Hepatocyte (in vitro differentiated cells): ENCODE measurements at regions not wholly inside any gene's neighbourhood (a gene's known extent, or its start where the extent isn't known, plus 50 kb on each side); places are given as distances from the start of the nearest gene placed in this dataset.

Experiments
- DNase-seq: peaks from one replicate; pipeline ENCODE4 v3.0.0-alpha.2; 2016; ENCODE audit warnings: low spot score
- H2AFZ ChIP-seq: fragments of 200-600 bp; sonication (generic); 2 replicates; pipeline ENCODE4 v1.6.0; 2016; ENCODE audit warnings: antibody characterized with exemption, mild to moderate bottlenecking
- H3K27ac ChIP-seq: fragments of 200-600 bp; sonication (generic); 2 replicates; pipeline ENCODE4 v1.5.1; 2016; ENCODE audit warnings: mild to moderate bottlenecking
- H3K27me3 ChIP-seq: fragments of 200-600 bp; sonication (generic); 2 replicates; pipeline ENCODE4 v1.6.1; 2016
- H3K36me3 ChIP-seq: fragments of 200-600 bp; sonication (generic); replicated peaks from 2 replicates; pipeline ENCODE4 v1.5.1; 2016; ENCODE audit warnings: low read depth; ENCODE audit not compliant: insufficient read depth
- H3K4me1 ChIP-seq: fragments of 200-600 bp; sonication (generic); 2 replicates; pipeline ENCODE4 v1.5.1; 2016; ENCODE audit warnings: mild to moderate bottlenecking, moderate library complexity; ENCODE audit not compliant: insufficient read depth
- H3K4me2 ChIP-seq: fragments of 200-600 bp; sonication (generic); 2 replicates; pipeline ENCODE4 v1.6.0; 2016
- H3K4me3 ChIP-seq: fragments of 200-600 bp; sonication (generic); 2 replicates; pipeline ENCODE4 v1.5.1; 2016; ENCODE audit warnings: mild to moderate bottlenecking
- H3K79me2 ChIP-seq: fragments of 200-600 bp; sonication (generic); 2 replicates; pipeline ENCODE4 v1.6.0; 2017; ENCODE audit warnings: mild to moderate bottlenecking
- H3K9me2 ChIP-seq: fragments of 200-600 bp; sonication (generic); replicated peaks from 2 replicates; pipeline ENCODE4 v1.6.0; 2017; ENCODE audit warnings: mild to moderate bottlenecking; ENCODE audit not compliant: insufficient read depth
- H3K9me3 ChIP-seq: fragments of 200-600 bp; sonication (generic); 2 replicates; pipeline ENCODE4 v1.5.1; 2016; ENCODE audit warnings: low read depth, mild to moderate bottlenecking
- H4K20me1 ChIP-seq: fragments of 200-600 bp; sonication (generic); 2 replicates; pipeline ENCODE4 v1.6.0; 2016; ENCODE audit warnings: mild to moderate bottlenecking; ENCODE audit not compliant: insufficient read depth, poor library complexity, severe bottlenecking
- EZH2 ChIP-seq: fragments of 200-600 bp; sonication (generic); IDR thresholded peaks from 2 replicates; pipeline ENCODE4 v1.6.1; 2016; ENCODE audit warnings: antibody characterized with exemption, mild to moderate bottlenecking, borderline replicate concordance
- EZH2phosphoT487 ChIP-seq: fragments of 200-600 bp; sonication (generic); IDR thresholded peaks from one replicate; pipeline ENCODE4 v1.6.1; 2018; ENCODE audit warnings: antibody characterized with exemption, mild to moderate bottlenecking, low read depth, moderate library complexity; ENCODE audit not compliant: unreplicated experiment, severe bottlenecking
- WGBS: methylation state at CpG from one replicate; pipeline ENCODE4 v1.1.6; 2016; ENCODE audit warnings: low lambda C conversion rate; ENCODE audit errors: missing lambda C conversion rate; 5-methylcytosine and 5-hydroxymethylcytosine counted together
- TF ChIP-seq, protein P1 (sequence below): fragments of 200-600 bp; sonication (generic); IDR thresholded peaks from 2 replicates; pipeline ENCODE4 v1.5.1; 2016; ENCODE audit warnings: antibody characterized with exemption, mild to moderate bottlenecking; ENCODE audit not compliant: poor library complexity

GRCh38 chr18:75556841-75557240 lies 129.3 kb upstream of the SMIM21 start:
- H3K27me3 ChIP-seq: no peaks in the 10 kb centered on the region
- 85% methylated on average over 3 of the region's 3 CpGs for WGBS

DNA sequence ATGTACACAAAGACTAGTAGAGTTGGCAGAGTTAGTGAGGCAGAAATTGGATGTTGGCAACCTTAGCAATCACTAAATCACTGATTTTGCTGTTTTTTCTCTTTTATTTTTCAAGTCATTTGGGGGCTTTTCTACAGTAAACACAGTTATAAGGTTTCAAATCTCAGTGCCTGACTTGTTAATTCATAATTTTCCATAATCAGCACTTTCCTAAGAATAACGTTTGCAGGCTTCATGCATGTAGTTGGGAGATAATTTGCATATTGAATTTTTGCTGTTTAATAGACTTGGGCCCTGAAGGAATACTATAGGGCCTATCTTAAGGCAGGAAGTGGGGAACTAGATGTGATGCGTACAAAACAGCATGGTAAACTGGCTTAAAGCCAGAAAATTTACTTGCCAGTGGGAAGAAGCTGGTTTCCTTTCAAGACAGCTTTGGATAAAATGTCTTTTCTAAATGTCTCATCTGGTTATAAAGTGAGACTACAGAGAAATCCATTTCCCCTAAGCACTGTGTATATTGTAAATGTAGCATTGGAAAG lies 127.2 kb upstream of the SMIM21 start:
- DNase-seq: no peak
- Histone ChIP-seq H3K4me3 (no peak overlapping the region), H4K20me1 (no peaks in the 10 kb centered on the region)

More at GRCh38 chr18:75556841-75557240, 129.3 kb upstream of the SMIM21 start:
- Histone ChIP-seq H3K4me1 (no peaks in the 10 kb centered on the region), H3K79me2 (no peaks in the 10 kb centered on the region), H3K4me3 (no peak overlapping the region), H3K4me2 (no peak overlapping the region), H3K9me3 (no peaks in the 10 kb centered on the region), H3K36me3 (no peaks in the 10 kb centered on the region), H3K27ac (no peak overlapping the region), H3K9me2 (no peaks in the 10 kb centered on the region), H2AFZ (no peak overlapping the region), H4K20me1 (no peaks in the 10 kb centered on the region)
- no peak for DNase-seq
- TF ChIP-seq EZH2phosphoT487 (no peak), EZH2 (no peak)
- TF ChIP-seq, protein P1, sequence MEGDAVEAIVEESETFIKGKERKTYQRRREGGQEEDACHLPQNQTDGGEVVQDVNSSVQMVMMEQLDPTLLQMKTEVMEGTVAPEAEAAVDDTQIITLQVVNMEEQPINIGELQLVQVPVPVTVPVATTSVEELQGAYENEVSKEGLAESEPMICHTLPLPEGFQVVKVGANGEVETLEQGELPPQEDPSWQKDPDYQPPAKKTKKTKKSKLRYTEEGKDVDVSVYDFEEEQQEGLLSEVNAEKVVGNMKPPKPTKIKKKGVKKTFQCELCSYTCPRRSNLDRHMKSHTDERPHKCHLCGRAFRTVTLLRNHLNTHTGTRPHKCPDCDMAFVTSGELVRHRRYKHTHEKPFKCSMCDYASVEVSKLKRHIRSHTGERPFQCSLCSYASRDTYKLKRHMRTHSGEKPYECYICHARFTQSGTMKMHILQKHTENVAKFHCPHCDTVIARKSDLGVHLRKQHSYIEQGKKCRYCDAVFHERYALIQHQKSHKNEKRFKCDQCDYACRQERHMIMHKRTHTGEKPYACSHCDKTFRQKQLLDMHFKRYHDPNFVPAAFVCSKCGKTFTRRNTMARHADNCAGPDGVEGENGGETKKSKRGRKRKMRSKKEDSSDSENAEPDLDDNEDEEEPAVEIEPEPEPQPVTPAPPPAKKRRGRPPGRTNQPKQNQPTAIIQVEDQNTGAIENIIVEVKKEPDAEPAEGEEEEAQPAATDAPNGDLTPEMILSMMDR: no peak

GRCh38 chr18:75554176-75554575 lies 126.7 kb upstream of the SMIM21 start:
- DNase-seq: no peak
- H3K9me2 ChIP-seq: no peaks in the 10 kb centered on the region
- H4K20me1 ChIP-seq: no peaks in the 10 kb centered on the region
- no peak for TF ChIP-seq EZH2
- TF ChIP-seq, protein P1: no peak
- no peak for TF ChIP-seq EZH2phosphoT487
- H3K9me3 ChIP-seq: no peaks in the 10 kb centered on the region
- H3K79me2 ChIP-seq: no peaks in the 10 kb centered on the region
- H3K27me3 ChIP-seq: no peaks in the 10 kb centered on the region
- no peak overlapping the region for H3K4me2 ChIP-seq
- no peaks in the 10 kb centered on the region for H3K36me3 ChIP-seq
- no peak overlapping the region for H2AFZ ChIP-seq
- H3K27ac ChIP-seq: no peak overlapping the region
- no peaks in the 10 kb centered on the region for H3K4me1 ChIP-seq
- WGBS: 77% methylated on average over 7 of the region's 7 CpGs
- H3K4me3 ChIP-seq: no peak overlapping the region

More for the DNA sequence above, 127.2 kb upstream of the SMIM21 start:
- Histone ChIP-seq H3K36me3 (no peaks in the 10 kb centered on the region), H3K4me1 (no peaks in the 10 kb centered on the region), H2AFZ (no peak overlapping the region), H3K27ac (no peak overlapping the region), H3K9me3 (no peaks in the 10 kb centered on the region), H3K9me2 (no peaks in the 10 kb centered on the region), H3K79me2 (no peaks in the 10 kb centered on the region), H3K27me3 (no peaks in the 10 kb centered on the region), H3K4me2 (no peak overlapping the region)
- TF ChIP-seq EZH2 (no peak), EZH2phosphoT487 (no peak)
- TF ChIP-seq, protein P1: no peak
- WGBS: 59% methylated on average over 2 of the region's 2 CpGs
